Natural killer cell (primary cell): ENCODE measurements at regions not wholly inside any gene's neighbourhood (a gene's known extent, or its start where the extent isn't known, plus 50 kb on each side); places are given as distances from the start of the nearest gene placed in this dataset.

Source experiments
- ATAC-seq, 3 donors: fragments of 150-1000 bp in 2 of 3; fragments of 200-7000 bp in 1 of 3; cut with Tn5 transposase; 1 replicate in 1 of 3; 2 replicates in 2 of 3; pipeline ENCODE4 v1.10.0; 2021; ENCODE audit warnings: mild to moderate bottlenecking in 2 of 3, moderate library complexity in 2 of 3
- DNase-seq, 2 donors: peaks; one replicate each; pipeline versions ENCODE4 v3.0.0 to v3.0.0-alpha.2; 2013 to 2021; ENCODE audit warnings: mixed read lengths in 1 of 2
- H3K27ac ChIP-seq: one replicate; pipeline ENCODE4 v1.5.1; 2013; ENCODE audit warnings: mild to moderate bottlenecking, low read length
- H3K27me3 ChIP-seq: one replicate; pipeline ENCODE4 v1.6.1; 2013; ENCODE audit warnings: low read length; ENCODE audit not compliant: control insufficient read depth, insufficient read depth
- H3K36me3 ChIP-seq: one replicate; pipeline ENCODE4 v1.6.1; 2013; ENCODE audit warnings: low read length; ENCODE audit not compliant: control insufficient read depth, insufficient read depth
- H3K4me1 ChIP-seq: one replicate; pipeline ENCODE4 v1.6.1; 2013; ENCODE audit warnings: low read length; ENCODE audit not compliant: control insufficient read depth, insufficient read depth
- H3K4me3 ChIP-seq: one replicate; pipeline ENCODE4 v1.5.1; 2013; ENCODE audit warnings: low read length
- H3K9me3 ChIP-seq: one replicate; pipeline ENCODE4 v1.6.1; 2013; ENCODE audit warnings: low read length; ENCODE audit not compliant: control insufficient read depth, insufficient read depth
- H3K27ac Mint-ChIP-seq, 2 donors: one replicate each; pipeline ENCODE4 v1.8.0; 2022; ENCODE audit warnings: mild to moderate bottlenecking in 2 of 2, mixed read lengths in 2 of 2, moderate library complexity in 1 of 2
- H3K27me3 Mint-ChIP-seq, 2 donors: one replicate each; pipeline ENCODE4 v1.8.0; 2022; ENCODE audit warnings: low read depth in 2 of 2, mixed read lengths in 2 of 2
- H3K36me3 Mint-ChIP-seq: one replicate; pipeline ENCODE4 v1.8.0; 2022; ENCODE audit warnings: mixed read lengths
- H3K4me1 Mint-ChIP-seq, 2 donors: one replicate each; pipeline ENCODE4 v1.8.0; 2022; ENCODE audit warnings: mixed read lengths in 2 of 2
- H3K4me3 Mint-ChIP-seq: one replicate; pipeline ENCODE4 v1.8.0; 2022; ENCODE audit warnings: mild to moderate bottlenecking, moderate library complexity, mixed read lengths
- H3K9me3 Mint-ChIP-seq, 2 donors: one replicate each; pipeline ENCODE4 v1.8.0; 2022; ENCODE audit warnings: mixed read lengths in 2 of 2
- WGBS: methylation state at CpG from one replicate; pipeline ENCODE4 v1.1.7; 2013; ENCODE audit warnings: missing lambda C conversion rate; ENCODE audit not compliant: insufficient coverage; 5-methylcytosine and 5-hydroxymethylcytosine counted together
- intact Hi-C: fragments of 100-400 bp; cut with micrococcal nuclease; formaldehyde crosslinking; loops from one replicate; pipeline ENCODE4 v1.14.2; 2022
- TF ChIP-seq, protein P1 (sequence below): fragments of 200-600 bp; IDR thresholded peaks from one replicate; pipeline ENCODE4 v1.8.0; 2022; ENCODE audit warnings: antibody characterized with exemption

GRCh38 chr12:75842090-75842489 is 189.5 kb downstream of the PHLDA1 start:
- DNase-seq (no peak), ATAC-seq (no peak)
- WGBS, result 43% methylated on average over 1 of the region's 1 CpG
- TF ChIP-seq, protein P1, sequence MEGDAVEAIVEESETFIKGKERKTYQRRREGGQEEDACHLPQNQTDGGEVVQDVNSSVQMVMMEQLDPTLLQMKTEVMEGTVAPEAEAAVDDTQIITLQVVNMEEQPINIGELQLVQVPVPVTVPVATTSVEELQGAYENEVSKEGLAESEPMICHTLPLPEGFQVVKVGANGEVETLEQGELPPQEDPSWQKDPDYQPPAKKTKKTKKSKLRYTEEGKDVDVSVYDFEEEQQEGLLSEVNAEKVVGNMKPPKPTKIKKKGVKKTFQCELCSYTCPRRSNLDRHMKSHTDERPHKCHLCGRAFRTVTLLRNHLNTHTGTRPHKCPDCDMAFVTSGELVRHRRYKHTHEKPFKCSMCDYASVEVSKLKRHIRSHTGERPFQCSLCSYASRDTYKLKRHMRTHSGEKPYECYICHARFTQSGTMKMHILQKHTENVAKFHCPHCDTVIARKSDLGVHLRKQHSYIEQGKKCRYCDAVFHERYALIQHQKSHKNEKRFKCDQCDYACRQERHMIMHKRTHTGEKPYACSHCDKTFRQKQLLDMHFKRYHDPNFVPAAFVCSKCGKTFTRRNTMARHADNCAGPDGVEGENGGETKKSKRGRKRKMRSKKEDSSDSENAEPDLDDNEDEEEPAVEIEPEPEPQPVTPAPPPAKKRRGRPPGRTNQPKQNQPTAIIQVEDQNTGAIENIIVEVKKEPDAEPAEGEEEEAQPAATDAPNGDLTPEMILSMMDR, result no peak
- Mint-ChIP-seq H3K9me3 (peaks cover 2 to 4% of the 10 kb centered on the region in 2 donors), H3K36me3 (no peaks in the 10 kb centered on the region), H3K27me3 (peaks cover 5 to 12% of the 10 kb centered on the region in 2 donors), H3K4me3 (no peak overlapping the region), H3K27ac (no peak overlapping the region), H3K4me1 (no peaks in the 10 kb centered on the region)
- Histone ChIP-seq H3K4me3 (no peak overlapping the region), H3K9me3 (no peaks in the 10 kb centered on the region), H3K36me3 (no peaks in the 10 kb centered on the region), H3K27ac (no peak overlapping the region), H3K27me3 (no peaks in the 10 kb centered on the region), H3K4me1 (no peaks in the 10 kb centered on the region)
- intact Hi-C loops, result no loop called here

- WGBS, result 88% methylated on average over 3 of the region's 3 CpGs
- Histone ChIP-seq H3K4me3 (no peak overlapping the region), H3K27ac (no peak overlapping the region), H3K9me3 (no peaks in the 10 kb centered on the region), H3K27me3 (no peaks in the 10 kb centered on the region), H3K36me3 (no peaks in the 10 kb centered on the region), H3K4me1 (no peaks in the 10 kb centered on the region)
- peaks cover 0 to 2% of the 10 kb centered on the region in 2 donors for H3K9me3 Mint-ChIP-seq
- intact Hi-C loops, result no loop called here
- TF ChIP-seq, protein P1, result no peak
- no peaks in the 10 kb centered on the region for H3K36me3 Mint-ChIP-seq
- peaks cover 5 to 14% of the 10 kb centered on the region in 2 donors for H3K27me3 Mint-ChIP-seq
- H3K4me1 Mint-ChIP-seq, result no peaks in the 10 kb centered on the region
- DNase-seq, result no peak
- no peak overlapping the region for H3K4me3 Mint-ChIP-seq
- ATAC-seq, result no peak
- H3K27ac Mint-ChIP-seq, result no peak overlapping the region
Measured at GRCh38 chr12:75840994-75841355, 190.6 kb downstream of the PHLDA1 start.

DNA sequence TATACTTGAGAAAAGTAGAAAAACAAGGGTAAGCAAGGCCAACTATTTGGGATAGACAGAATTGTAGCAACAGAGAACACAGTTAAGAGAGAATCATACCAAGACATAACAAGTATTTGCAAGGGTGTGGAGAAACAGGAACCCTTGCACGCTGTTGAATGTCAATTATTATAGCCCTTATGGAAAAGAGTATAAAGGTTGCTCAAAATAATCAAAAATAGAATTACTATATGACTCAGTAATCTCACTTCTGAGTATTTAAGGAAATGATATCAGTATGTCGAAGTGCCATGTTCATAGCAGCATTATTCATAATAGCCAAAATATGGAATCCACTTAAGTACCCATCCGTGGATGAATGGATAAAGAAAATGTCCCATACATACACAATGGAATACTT is 193.3 kb downstream of the PHLDA1 start:
- H3K4me3 ChIP-seq, result no peak overlapping the region
- Mint-ChIP-seq H3K4me1 (no peaks in the 10 kb centered on the region), H3K27me3 (peaks cover 5 to 10% of the 10 kb centered on the region in 2 donors), H3K4me3 (no peak overlapping the region), H3K36me3 (no peaks in the 10 kb centered on the region), H3K27ac (no peak overlapping the region), H3K9me3 (no peaks in the 10 kb centered on the region)
- no peaks in the 10 kb centered on the region for H3K4me1 ChIP-seq
- TF ChIP-seq, protein P1, result no peak
- no peaks in the 10 kb centered on the region for H3K27me3 ChIP-seq
- intact Hi-C loops, result no loop called here
- no peak for ATAC-seq
- no peak overlapping the region for H3K27ac ChIP-seq
- H3K36me3 ChIP-seq, result no peaks in the 10 kb centered on the region
- WGBS, result no CpG with 5 or more reads among the region's 3 CpGs
- DNase-seq, result no peak
- no peaks in the 10 kb centered on the region for H3K9me3 ChIP-seq

- peaks cover 5 to 12% of the 10 kb centered on the region in 2 donors for H3K27me3 Mint-ChIP-seq
- ATAC-seq (no peak), DNase-seq (no peak)
- no peak overlapping the region for H3K4me3 ChIP-seq
- no peaks in the 10 kb centered on the region for H3K9me3 ChIP-seq
- intact Hi-C loops, result no loop called here
- H3K36me3 ChIP-seq, result no peaks in the 10 kb centered on the region
- H3K27me3 ChIP-seq, result no peaks in the 10 kb centered on the region
- H3K9me3 Mint-ChIP-seq, result no peaks in the 10 kb centered on the region
- no peak overlapping the region for H3K27ac Mint-ChIP-seq
- no peaks in the 10 kb centered on the region for H3K4me1 ChIP-seq
- TF ChIP-seq, protein P1, result no peak
- no peak overlapping the region for H3K4me3 Mint-ChIP-seq
- WGBS, result 83% methylated on average over 2 of the region's 2 CpGs
- no peaks in the 10 kb centered on the region for H3K36me3 Mint-ChIP-seq
- no peak overlapping the region for H3K27ac ChIP-seq
- H3K4me1 Mint-ChIP-seq, result no peaks in the 10 kb centered on the region
Measured at GRCh38 chr12:75837700-75838099, 193.9 kb downstream of the PHLDA1 start.
